ENCODE measurements at regions not wholly inside any gene's neighbourhood (a gene's known extent, or its start where the extent isn't known, plus 50 kb on each side); places are given as distances from the start of the nearest gene placed in this dataset.

GRCh38 chr14:53807542-53807941 lies 149.1 kb downstream of the BMP4 start:
- Mint-ChIP-seq H3K9me3 (0 out of 2 replicates have a peak, but pooled peaks cover 10% of the 10 kb centered on the region), H3K27ac (no peak overlapping the region)

GRCh38 chr14:53807108-53807507 lies 149.5 kb downstream of the BMP4 start:
- Mint-ChIP-seq H3K9me3 (0 out of 2 replicates have a peak, but pooled peaks cover 10% of the 10 kb centered on the region), H3K27me3 (ENCODE audit: insufficient read depth) (peaks cover 4% of the 10 kb centered on the region; the same call in 1 of the 2 replicates), H3K4me1 (ENCODE audit: low read depth) (no peaks in the 10 kb centered on the region), H3K27ac (no peak overlapping the region), H3K4me3 (no peak overlapping the region), H3K36me3 (ENCODE audit: low read depth) (no peaks in the 10 kb centered on the region)
- TF ChIP-seq, protein P1, sequence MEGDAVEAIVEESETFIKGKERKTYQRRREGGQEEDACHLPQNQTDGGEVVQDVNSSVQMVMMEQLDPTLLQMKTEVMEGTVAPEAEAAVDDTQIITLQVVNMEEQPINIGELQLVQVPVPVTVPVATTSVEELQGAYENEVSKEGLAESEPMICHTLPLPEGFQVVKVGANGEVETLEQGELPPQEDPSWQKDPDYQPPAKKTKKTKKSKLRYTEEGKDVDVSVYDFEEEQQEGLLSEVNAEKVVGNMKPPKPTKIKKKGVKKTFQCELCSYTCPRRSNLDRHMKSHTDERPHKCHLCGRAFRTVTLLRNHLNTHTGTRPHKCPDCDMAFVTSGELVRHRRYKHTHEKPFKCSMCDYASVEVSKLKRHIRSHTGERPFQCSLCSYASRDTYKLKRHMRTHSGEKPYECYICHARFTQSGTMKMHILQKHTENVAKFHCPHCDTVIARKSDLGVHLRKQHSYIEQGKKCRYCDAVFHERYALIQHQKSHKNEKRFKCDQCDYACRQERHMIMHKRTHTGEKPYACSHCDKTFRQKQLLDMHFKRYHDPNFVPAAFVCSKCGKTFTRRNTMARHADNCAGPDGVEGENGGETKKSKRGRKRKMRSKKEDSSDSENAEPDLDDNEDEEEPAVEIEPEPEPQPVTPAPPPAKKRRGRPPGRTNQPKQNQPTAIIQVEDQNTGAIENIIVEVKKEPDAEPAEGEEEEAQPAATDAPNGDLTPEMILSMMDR (IDR thresholded peaks at IDR 0.05) = no peak
- DNase-seq = no peak

More at GRCh38 chr14:53807542-53807941, 149.1 kb downstream of the BMP4 start:
- Mint-ChIP-seq H3K4me1 (ENCODE audit: low read depth) (no peaks in the 10 kb centered on the region), H3K36me3 (ENCODE audit: low read depth) (no peaks in the 10 kb centered on the region), H3K27me3 (ENCODE audit: insufficient read depth) (peaks cover 3% of the 10 kb centered on the region; the same call in 1 of the 2 replicates), H3K4me3 (no peak overlapping the region)
- TF ChIP-seq, protein P1 (IDR thresholded peaks at IDR 0.05) = no peak
- no peak for DNase-seq

GRCh38 chr14:53796734-53797133 lies 159.9 kb downstream of the BMP4 start:
- no peak overlapping the region for H3K4me3 Mint-ChIP-seq
- DNase-seq = no peak
- H3K27ac Mint-ChIP-seq = no peak overlapping the region
- no peaks in the 10 kb centered on the region for H3K9me3 Mint-ChIP-seq
- no peaks in the 10 kb centered on the region for H3K36me3 Mint-ChIP-seq (ENCODE audit: low read depth)
- H3K4me1 Mint-ChIP-seq (ENCODE audit: low read depth) = no peaks in the 10 kb centered on the region
- peaks cover 5% of the 10 kb centered on the region; the same call in 1 of the 2 replicates for H3K27me3 Mint-ChIP-seq (ENCODE audit: insufficient read depth)
- TF ChIP-seq, protein P1 (IDR thresholded peaks at IDR 0.05) = no peak

- Mint-ChIP-seq H3K36me3 (ENCODE audit: low read depth) (no peaks in the 10 kb centered on the region), H3K27me3 (ENCODE audit: insufficient read depth) (no peaks in the 10 kb centered on the region; the same call in 1 of the 2 replicates), H3K4me3 (no peak overlapping the region), H3K4me1 (ENCODE audit: low read depth) (no peaks in the 10 kb centered on the region), H3K9me3 (no peaks in the 10 kb centered on the region), H3K27ac (no peak overlapping the region)
- TF ChIP-seq, protein P1 (IDR thresholded peaks at IDR 0.05) = no peak
- DNase-seq = no peak
These were observed 162.7 kb downstream of the BMP4 start for GRCh38 chr14:53793790-53794505.

- Mint-ChIP-seq H3K9me3 (no peaks in the 10 kb centered on the region), H3K27me3 (ENCODE audit: insufficient read depth) (peaks cover 5% of the 10 kb centered on the region; the same call in 1 of the 2 replicates), H3K4me3 (no peak overlapping the region), H3K36me3 (ENCODE audit: low read depth) (no peaks in the 10 kb centered on the region), H3K4me1 (ENCODE audit: low read depth) (no peaks in the 10 kb centered on the region), H3K27ac (no peak overlapping the region)
- TF ChIP-seq, protein P1 (IDR thresholded peaks at IDR 0.05) = peak; percentile 18; the same call in 1 of the 2 replicates
- no peak for DNase-seq
These were observed 163.7 kb downstream of the BMP4 start for GRCh38 chr14:53792909-53793308.

Data from HFFc6 (cell line).